ENCODE measurements at regions not wholly inside any gene's neighbourhood (a gene's known extent, or its start where the extent isn't known, plus 50 kb on each side); places are given as distances from the start of the nearest gene placed in this dataset.
A peak's percentile ranks its signal among the peaks of the same experiment; 100 is the strongest.
"Not testable (repeated sequence)": the region's sequence is repeated elsewhere in the genome, so short reads cannot be mapped to it uniquely, and the experiment has no call there.

DNA sequence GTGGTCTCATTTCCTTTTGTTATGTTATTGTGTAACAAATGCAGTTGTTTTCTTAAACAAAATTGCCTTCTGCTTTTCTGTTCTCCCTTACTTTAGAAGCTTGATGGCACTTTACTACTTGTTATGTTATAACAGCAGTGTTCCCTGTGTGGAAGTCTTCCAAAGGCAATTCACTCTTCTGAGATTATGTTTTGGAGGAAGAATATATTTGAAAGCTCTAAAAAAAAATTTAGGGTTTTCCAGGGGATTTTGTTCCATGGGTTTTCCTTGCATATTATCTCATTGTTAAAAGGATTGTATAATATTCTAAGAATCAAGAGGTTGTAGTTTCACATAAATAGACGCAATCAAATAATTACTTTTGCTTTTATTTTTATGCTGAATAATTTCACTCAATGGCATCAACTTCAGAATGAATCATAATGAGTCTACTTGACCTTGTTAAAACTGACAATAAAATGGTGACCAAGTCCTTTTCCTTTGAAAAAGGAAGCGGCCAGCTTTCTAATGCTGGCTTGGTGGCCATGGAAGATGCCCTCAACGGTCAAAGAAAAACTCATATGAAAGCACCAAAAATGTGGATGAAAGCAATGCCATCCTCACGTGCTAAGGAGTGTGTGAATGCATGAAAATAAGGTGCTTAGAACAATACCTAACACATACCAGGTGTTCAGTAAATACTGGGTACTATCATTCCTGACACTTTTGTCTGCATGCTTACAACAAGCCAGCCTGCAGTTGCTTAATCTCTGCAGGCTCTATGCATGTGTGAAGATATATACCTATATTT is 92.4 kb upstream of the KLF6 start:
- DNase-seq: no peak

DNA sequence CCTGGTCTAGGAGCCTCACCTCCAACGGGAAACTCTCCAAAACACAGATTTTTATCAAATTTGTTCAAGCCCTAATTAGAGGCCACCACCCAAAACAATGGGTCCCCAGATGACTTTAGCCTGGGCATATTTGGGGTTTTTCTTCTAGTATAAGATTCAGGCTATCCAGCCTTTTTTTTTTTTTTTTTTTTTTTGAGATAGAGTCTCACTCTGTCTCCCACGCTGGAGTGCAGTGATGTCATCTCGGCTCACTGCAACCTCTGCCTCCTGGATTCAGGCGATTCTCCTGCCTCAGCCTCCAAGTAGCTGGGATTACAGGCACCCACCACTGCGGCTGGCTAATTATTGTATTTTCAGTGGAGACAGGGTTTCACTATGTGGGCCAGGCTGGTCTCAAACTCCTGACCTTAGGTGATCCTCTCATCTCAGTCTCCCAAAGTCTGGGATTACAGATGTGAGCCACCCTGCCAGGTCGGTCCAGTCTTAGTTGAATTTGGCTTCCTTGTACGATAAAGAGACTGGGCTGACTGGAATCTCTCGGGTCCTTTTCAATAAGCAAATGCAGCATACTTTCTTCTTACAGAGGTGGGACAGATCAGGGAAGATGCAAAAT is 91.4 kb upstream of the KLF6 start:
- DNase-seq: no peak

DNA sequence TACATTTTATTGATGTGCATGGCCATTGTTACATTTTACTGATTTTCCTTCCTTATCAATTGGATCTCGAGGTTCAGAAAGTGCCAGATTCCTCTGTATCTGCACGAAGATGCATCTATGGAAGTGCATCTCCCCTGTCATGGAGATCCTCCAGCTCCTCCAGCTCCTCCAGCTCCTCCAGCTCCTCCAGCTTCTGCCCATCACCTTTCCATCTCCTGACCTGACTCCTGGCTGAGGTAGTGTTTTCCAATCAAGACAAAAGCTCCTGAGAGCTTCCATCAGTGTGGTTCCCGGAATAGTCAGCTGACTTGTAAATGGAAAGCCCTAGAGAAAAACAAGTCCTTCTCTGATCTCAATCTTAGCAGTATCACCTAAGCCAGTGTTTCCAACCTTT is 90.8 kb upstream of the KLF6 start:
- DNase-seq: no peak

DNA sequence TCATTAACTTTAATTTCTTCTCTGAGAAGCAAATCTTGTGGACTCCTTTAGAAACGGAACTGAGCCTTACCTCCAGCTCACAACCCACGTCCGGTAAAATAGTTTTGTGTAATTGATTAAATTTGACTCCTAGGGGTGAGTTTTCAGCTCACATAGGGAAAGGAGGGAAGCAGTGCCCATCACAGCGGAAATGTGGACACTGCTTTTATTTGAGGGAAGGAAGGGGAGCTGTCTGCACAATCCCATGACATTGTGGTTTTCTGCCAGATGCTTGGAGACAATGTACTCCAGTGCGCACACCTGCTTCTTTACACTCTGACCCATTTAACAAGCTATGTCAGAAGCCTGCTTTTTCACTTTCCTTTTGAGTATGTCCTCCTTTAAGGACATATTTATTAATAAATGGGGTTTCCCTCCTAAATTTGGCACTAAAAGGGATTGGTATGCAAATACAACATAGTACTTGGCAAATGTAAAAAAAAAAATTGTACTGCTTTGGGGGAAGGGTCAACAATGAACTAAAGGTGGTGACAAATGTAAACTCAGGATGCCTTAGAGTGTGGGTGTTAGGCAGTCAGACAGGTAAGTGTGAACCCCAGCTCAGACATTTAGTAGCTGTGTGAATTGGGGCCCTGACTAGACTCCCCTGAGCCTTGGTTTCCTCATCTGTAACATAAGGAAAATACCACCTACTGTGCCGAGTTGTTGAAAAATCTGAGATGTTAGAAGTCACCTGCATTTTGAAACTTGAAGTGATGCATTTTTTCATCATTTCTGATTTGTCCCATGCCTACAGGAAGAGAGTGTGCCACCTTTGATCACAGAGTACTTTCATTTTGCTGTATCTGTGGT is 90.2 kb upstream of the KLF6 start:
- DNase-seq: no peak

DNA sequence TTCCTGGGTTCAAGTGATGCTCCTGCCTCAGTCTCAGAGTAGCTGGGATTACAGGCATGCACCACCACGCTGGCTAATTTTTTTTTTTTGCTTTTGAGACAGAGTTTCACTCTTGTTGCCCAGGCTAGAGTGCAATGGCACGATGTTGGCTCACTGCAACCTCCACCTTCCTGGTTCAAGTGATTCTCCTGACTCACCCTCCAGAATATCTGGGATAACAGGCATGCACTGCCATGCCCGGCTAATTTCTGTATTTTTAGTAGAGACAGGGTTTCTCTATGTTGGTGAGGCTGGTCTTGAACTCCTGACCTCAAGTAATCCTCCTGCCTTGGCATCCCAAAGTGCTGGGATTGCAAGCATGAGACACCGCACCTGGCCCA is 89.6 kb upstream of the KLF6 start:
- not testable (repeated sequence) for DNase-seq

DNA sequence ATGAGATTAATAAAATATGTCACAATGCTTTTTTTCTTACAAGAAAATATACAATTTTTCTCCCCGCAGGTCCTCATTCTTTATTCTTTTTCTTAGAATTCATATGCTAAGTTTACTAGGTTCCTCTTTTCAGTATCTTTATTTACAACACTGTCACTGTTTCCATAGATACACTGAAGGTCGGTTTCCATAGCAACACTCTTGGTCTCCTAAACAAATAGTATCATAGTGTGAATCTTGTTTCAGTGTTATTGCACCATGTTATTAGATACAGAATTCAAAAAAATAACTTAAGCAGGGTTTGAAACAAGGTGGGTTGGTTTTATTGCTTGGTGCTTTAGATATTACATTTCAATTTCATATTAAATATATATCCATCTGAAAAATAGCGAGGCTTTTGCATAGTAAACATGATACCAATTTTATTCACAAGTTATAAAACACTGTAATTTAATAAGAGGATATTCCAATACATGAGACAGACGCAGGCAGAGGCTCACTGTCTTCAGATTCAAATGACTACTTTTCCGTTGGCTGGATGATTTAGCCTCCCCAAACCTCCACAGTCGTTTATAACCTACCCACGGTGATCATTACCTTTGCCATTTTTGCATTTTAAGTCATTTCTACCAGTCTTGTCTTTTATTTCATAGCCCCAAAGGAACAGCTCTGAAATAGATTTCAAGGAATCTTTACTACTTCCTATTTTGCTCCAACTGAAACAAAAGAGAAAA is 88.9 kb upstream of the KLF6 start:
- DNase-seq: no peak

DNA sequence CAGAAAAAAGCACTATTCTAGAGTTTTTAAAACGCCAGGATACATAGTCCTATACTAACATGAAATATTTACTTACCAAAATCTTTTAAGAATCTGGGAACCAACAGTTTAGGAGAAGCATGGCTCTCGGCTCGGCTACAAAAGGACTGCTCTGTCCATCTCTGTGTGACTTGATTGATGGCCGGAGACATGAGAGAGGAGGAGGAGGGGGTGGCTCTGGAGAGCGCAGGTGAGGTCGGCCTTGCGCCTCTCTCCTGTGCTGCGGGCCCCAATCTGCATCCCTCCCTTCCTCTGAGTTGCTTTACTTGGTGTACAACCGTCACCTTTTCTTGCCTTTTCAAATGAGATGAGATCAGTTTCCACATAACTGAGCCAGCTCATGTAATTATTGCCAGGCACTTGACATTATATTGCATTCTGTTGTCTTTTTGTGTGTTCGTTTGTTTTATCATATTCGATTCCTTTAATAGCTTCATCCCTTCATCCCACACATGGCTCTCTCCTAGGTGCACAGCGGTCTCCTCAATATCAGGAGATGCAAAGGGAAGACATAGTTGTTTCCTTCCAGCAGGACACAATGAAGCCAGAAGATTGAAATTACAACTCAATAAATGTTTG is 87.8 kb upstream of the KLF6 start:
- DNase-seq: no peak

DNA sequence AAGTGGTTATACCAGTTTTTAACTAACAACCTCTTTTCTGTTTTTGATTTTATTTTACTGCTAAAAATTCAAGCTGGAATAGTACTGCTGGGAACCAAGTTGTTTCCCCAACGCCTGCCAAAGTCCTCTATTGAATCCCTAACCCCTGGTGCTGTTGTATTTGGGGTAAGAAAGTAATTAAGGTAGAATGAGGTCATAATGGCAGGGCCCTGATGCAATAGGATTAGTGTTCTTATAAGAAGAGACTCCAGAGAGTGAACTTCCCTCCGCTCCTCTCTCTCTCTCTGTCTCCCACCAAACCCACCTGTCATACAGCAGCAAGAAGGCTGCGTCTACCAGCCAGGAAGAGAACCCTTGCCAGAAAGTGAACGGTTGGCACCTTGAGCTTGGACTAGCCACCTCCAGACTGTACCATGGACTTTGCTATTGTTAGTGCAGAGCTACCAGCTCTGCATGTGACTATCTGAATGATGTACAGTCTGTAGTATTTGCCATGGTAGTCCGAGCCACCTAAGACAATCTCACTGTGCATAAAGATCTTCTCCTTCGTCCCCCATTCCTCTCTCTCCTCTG is 86.5 kb upstream of the KLF6 start:
- DNase-seq: no peak

DNA sequence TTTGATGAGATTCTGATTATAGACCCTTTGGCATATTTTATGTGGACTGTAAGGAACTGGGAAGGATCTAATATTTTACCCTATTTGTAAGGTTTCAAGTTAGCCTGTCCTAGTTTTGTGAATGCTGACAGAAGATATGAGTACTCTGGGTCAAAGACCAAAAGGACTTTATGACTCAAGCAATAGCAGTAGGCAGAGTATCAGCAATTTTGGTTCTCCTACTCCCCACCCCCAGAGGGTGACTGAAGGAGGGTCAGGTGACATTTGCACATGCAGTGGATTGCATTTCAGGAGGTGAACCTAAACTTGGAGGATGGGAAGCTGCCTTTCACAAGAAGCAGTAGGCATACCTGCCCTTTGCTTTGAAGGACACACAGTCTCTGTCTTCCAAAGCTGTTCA is 84.0 kb upstream of the KLF6 start:
- DNase-seq: no peak

DNA sequence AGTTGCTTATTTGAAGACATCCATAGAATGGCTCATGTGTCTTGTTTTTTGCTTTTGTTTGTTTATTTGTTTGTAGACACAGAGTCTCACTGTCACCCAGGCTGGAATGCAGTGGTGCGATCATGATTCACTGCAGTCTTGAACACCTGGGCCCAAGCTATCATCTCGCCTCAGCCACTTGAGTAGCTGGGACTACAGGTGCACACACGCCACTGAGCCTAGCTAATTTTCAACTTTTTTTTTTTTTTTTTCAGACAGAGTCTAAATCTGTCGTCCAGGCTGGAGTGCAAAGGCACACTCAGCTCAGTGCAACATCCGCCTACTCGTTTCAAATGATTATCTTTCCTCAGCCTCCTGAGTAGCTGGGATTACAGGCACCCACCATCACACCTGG is 83.3 kb upstream of the KLF6 start:
- DNase-seq: no peak

DNA sequence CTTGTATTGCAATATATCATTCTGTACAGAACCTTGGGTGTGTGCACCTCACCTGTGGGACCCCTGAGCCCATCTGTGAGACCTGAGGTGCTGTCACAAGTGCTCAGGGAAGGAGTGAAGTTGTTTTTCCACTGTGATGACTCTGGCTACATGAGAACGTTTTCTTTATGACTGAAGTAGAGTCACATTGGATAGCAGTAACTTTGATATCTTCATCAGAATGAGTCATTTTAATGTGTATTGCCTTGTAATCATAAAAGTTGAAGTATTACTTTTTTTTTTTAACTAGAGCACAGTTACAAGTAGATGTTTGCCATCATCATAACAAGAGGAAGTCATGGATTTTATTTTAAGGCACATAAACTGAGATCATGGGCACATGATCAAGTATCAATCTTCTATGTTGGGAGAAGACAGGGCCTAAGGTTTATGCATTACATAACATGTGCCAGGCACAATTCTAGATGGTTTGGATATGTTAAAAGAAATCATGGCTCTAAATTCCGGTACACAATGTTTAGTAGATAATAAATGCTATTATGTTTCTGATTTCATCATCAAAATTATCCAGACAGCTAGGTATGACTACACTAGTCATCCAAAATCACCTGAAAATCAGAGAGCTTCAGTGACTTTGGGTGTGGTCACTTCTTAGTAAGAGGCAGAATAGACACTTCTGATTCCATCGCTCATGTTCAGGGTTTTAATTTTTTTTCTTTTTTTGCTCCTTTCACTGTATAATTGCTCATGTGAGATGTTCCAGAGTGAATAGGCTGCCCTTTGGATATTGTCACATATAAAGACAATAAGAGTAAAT is 82.7 kb upstream of the KLF6 start:
- DNase-seq: peak; percentile 41

DNA sequence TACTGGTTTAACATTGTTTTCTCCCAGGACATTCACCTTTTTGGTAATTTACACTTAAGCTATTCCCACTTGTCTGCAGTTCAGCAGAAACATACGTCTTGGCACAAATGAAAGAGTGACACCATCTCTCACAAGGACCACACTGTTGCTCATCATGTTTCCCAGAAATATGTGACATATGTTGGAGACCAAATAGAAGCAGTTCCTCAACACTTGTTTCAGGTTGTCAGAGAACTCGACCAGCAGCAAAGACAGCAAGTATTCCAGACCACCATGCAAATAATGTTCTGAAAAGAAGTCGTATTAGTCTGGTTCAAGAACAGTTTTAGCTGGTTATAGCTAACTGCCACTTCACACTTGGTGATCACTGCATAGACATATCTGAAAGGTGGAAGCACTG is 81.3 kb upstream of the KLF6 start:
- DNase-seq: no peak

DNA sequence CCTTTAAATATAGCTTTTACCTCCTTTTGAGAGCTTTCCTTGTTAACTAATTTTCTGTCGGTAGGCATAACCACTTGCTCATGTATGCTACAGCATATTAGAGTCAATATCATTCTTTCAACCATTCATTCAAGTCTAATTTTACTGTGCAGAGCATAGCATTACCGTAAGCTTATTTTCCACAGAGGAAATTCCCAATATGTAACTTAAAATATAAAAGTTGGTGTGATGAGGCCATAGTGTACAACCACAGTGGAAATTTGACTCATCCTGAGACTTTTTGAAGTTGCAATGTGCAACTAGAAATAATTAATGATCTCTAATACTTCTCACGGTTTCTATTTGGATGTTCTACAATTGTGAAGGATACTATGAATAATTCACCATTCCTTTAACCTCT is 80.6 kb upstream of the KLF6 start:
- no peak for DNase-seq

DNA sequence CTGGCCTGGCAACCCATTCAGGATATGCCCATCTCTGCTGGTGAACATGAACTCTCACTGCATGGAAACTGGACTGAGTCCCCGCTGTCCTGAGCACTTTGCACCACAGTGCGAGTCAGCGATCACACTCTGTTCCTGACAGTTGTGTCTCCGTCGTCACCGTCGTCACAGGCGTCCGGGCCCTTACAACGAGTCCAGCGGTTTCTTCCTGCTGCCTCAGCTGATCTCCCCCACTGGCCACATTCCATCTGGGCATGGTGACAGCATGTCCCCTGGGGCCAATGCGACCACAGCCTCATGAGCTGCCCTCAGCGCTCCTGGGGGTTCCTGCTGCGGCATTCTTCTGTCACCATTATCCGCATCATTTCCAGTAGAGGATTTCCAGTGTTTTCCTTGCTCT is 76.8 kb upstream of the KLF6 start:
- DNase-seq: no peak

DNA sequence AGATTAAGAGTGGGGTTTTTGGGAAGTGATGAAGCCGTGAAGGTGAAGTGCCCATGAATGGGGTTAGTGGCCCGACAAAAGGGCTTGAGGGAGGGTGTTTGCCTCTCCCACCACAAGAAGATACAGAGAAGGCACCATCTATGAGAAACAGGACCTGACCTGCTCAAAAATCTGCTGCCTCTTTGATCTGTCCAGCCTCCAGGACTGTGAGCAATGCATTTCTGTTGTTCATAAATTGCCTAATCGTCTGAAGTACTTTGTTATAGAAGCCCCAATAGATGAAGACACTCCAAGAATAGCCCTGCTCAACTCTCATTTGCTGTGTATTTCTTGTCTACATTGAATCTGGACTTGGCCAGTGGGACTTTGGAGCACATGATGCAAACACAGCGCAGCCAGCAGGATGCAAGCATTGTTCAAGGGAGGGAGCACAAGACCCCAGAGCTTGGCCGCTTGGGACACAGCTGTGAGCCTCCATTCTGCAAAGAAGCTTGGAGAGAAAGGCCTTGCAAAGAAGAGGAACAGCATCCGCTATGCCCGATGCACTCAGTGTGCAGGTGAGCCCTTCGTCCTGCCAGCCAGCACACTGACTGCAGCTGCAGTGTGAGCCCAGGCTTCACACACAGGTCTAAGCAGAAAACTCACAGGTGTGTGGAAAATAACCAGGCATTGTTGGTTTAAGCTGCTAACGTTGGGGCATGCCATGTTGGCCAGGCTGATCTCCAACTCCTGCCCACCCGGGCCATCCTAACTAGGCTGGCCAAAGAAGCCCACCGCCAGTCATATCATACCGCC is 73.2 kb upstream of the KLF6 start:
- DNase-seq: no peak

DNA sequence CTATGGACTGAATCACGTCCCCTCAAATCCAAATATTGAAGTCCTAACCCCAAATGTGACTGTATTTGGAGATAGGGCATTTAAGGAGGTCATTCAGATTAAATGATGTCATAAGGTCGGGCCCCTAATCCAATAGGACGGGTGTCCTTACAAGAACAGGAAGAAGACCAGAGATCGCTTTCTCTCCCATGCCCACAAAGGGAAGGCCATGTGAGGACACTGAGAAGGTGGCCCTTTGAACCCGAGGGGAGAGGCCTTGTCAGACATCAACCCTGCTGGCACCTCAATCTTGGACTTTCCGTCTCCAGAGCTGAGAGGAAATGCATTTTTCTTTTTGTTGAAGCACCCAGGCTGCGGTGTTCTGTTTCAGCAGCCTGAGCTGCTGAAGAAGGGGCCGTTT is 72.3 kb upstream of the KLF6 start:
- DNase-seq: no peak

DNA sequence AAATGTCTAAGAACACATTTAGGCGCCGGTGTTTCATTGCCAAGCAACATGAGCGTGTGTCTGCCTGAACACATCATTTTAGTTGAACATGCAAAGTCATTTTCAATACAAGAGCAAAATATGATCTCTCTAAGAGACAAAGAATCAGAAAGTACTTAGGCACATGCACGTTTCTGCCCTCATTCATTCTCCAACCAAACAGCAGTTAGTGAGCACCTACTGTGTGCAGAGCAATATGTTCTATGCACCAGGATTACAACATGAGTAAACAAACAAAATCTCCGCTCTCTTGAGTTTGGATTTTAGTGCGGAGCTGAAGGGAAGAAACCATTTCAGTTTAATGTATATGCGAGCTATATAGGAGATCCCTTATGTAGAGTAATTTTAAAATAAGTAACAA is 71.6 kb upstream of the KLF6 start:
- DNase-seq: no peak

DNA sequence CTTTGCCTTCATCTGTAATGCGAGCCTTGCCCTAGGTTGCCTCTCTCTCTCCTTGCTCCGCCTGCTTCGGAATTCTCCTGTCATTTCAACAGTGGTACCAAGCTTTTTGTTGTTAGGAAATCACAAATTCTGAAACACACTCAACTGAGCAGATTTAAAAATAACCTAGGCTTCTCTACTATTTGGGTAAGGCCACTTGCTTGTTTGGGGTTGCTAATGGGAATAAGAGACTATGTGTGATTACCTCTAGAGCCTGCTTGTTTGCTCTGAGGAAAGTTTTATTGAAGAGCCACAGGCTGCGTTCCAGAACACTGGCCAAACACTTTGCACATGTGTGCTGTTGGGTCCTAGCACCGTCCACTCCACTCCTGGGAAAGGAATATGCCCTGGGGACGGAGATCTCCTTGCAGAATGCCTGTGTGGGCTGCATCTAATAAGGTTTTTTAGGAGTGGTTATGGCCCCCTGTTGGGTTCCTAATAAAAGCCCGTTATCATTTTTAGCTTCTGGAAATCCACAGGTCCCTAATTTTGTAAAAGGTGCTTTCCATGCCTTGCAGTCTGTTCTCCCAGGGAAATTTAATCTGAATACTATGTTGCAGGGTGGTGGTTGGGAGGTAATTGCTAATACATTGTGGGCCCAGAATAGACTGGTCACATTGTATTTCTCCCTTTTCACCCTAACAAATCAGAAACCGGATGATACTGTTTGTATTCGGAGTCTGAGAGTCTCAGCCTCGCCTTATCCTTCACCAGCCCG is 68.7 kb upstream of the KLF6 start:
- DNase-seq: no peak

DNA sequence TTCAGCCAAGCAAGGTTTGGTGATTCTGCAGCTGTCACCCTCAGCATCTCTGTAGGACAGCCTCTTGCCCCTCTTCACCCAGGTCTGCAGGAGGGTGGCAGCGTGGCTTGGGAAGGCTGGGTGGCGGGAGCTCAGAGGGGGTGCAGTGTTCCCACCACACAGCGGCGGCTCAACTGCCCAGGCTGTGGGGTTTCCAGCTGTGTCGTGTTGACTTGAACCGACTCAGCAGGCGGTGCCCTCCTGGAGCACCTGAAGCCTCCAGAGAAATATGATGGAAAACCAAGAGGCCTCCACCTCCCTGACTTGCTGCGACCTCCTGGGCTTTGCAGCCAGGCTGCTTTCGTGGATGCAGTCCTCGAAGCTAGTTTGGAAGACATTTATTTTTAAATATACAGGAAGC is 68.0 kb upstream of the KLF6 start:
- no peak for DNase-seq

Measured in stimulated activated CD4-positive, alpha-beta T cell treated with anti-CD3 and anti-CD28 coated beads, Interleukin-15, amount 100 ng/mL, for 24 hours (primary cell).